GM12875 (cell line): ENCODE measurements at regions not wholly inside any gene's neighbourhood (a gene's known extent, or its start where the extent isn't known, plus 50 kb on each side); places are given as distances from the start of the nearest gene placed in this dataset.

Source experiments
- H3K4me3 ChIP-seq: one replicate; pipeline ENCODE4 v1.5.1; 2011; ENCODE audit warnings: low read depth, low read length, control low read depth
- TF ChIP-seq, protein P1 (sequence below): IDR thresholded peaks from 2 replicates; pipeline ENCODE4 v1.5.1; 2011; ENCODE audit warnings: low read depth, mild to moderate bottlenecking, control low read depth, inconsistent platforms, low read length, moderate library complexity, borderline replicate concordance; ENCODE audit not compliant: insufficient read depth

DNA sequence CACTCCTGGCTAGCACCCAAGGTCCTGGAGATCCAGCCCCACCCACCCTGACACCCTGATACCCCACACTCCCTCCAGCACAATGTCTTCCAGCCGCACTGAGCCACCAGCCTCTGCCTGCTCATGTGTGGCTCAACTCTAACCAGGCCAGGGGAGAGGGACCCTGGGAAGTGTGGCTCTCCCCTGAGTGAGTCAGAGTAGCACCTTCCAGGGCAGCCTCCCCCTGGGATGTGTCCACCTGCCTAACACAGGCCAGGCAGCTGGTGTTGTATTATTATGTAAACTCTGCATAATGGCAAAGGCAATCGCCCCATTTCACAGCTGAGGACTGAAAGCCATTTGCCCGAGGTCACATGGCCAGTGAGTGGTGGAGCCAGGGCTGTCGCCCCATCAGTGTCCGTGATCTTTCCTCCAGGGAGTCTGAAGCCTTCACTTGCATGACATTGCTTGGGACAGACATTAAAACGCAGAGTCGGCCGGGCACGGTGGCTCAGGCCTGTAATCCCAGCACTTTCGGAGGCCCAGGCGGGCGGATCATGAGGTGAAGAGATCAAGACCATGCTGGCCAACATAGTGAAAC lies 84.2 kb upstream of the FOXF1 start:
- TF ChIP-seq, protein P1, sequence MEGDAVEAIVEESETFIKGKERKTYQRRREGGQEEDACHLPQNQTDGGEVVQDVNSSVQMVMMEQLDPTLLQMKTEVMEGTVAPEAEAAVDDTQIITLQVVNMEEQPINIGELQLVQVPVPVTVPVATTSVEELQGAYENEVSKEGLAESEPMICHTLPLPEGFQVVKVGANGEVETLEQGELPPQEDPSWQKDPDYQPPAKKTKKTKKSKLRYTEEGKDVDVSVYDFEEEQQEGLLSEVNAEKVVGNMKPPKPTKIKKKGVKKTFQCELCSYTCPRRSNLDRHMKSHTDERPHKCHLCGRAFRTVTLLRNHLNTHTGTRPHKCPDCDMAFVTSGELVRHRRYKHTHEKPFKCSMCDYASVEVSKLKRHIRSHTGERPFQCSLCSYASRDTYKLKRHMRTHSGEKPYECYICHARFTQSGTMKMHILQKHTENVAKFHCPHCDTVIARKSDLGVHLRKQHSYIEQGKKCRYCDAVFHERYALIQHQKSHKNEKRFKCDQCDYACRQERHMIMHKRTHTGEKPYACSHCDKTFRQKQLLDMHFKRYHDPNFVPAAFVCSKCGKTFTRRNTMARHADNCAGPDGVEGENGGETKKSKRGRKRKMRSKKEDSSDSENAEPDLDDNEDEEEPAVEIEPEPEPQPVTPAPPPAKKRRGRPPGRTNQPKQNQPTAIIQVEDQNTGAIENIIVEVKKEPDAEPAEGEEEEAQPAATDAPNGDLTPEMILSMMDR: no peak
- H3K4me3 ChIP-seq: no peak overlapping the region

DNA sequence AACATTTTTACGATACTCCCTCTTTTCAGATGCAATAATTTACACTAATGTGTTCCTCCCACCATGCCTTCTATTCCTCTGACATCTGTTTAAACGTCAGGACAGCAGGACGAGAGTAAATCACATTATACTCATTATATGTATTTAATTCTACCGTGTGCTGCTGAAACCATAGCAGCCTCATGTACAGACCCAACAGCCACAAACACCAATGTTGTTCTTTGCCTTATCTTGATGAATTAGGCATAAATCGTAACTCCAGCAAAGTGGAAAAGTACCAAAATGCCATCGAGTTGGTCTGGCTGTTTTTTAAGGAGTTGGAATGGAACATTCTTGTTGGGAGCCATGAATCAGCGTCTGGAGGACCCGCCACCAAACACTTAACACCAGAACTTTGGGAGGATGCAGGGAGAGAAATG lies 82.9 kb upstream of the FOXF1 start:
- TF ChIP-seq, protein P1: no peak
- no peak overlapping the region for H3K4me3 ChIP-seq

DNA sequence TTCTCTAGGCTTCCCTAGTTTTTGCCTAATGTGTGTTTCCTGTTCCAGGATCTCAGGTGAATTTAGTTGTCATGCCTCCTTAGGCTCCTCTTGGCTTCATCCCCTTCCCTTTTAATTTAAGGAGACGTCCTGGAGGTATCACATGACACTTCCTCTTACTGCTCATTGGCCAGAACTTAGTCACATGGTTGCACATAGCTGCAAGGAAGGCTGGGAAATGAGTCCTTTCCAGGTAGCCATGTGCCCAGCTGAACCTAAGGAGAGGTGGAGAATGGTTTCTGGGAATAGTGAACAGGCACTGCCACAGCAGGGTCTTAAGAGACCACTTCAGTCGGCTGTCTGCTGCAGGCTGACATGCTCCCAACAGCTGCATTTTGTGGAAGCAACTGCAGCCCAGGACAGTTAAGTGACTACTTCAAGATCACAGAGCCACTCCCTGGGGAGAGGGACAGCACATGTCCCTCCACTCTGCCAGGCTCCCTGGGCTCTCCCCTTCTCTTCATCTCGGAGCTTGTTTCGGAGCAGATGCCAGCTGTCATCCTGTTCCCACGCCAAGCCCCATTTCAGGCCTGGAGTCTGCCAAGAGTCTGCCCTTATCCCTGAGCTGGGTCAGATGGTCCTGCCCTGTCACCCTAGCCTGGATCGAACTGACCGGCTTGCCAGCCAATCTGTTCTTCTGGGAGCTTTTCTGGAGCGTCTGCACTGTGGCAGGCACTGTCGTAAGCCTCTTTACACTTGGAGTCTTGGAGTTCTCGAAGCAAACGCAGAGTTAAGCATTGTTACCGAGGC lies 81.4 kb upstream of the FOXF1 start:
- no peak overlapping the region for H3K4me3 ChIP-seq
- TF ChIP-seq, protein P1: no peak

DNA sequence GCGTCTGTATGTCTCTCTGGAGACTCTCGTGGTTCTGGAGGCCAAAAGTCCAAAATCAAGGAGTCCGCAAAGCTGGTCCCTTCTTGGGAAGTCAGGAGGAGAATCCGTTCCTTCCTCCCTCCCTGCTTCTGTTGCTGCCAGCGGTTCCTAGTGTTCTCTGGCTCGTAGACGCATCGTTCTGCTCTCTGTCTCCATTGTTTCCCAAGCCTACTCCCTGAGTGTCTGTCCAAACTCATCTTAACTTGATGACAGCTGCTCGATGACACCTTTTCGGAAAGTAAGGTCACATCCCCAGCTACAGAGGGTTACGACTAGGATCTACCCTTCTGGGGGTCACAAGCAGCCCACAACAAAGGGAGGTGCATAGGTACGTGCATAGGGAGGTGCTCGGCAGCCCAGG lies 80.7 kb upstream of the FOXF1 start:
- no peak overlapping the region for H3K4me3 ChIP-seq
- TF ChIP-seq, protein P1: no peak

DNA sequence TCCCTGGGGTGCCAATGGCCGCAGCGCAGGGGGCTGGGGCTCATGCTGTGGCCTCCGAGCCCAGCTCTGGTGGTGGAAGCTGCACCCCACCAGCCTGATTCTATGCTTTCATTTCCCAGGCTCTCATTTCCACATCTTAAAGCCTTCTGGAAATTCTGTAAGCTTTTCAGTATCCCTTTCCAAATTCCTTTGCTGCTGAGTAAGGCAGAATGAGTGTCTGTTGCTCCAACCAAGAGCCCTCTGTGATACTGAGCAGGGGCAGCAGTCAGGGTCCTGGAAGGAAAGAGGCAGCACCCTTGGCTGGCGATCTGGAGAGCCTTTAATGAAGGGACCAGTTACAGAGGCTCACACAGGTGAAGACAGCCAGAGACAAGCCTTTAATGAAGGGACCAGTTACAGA lies 79.5 kb upstream of the FOXF1 start:
- H3K4me3 ChIP-seq: no peak overlapping the region
- TF ChIP-seq, protein P1: no peak

DNA sequence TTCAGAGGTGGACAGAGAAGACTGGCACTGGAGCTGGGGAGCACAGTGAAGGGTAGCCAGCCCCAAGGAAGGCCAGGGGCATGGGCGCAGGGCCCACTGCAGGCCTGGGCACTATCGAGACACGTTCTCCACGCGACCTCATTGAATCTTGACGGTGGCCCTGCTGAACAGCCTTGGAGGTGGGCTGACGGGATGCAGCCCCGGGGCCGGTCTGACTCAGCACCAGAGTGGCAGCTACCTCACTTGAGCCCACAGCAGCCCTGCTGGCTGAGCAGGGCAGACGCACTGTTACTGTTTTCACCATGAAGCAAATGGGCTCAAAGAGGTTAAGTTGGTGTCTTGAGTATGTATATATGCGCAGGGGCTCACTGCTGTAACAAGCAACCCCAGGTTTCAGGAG lies 78.8 kb upstream of the FOXF1 start:
- TF ChIP-seq, protein P1: no peak
- H3K4me3 ChIP-seq: no peak overlapping the region

DNA sequence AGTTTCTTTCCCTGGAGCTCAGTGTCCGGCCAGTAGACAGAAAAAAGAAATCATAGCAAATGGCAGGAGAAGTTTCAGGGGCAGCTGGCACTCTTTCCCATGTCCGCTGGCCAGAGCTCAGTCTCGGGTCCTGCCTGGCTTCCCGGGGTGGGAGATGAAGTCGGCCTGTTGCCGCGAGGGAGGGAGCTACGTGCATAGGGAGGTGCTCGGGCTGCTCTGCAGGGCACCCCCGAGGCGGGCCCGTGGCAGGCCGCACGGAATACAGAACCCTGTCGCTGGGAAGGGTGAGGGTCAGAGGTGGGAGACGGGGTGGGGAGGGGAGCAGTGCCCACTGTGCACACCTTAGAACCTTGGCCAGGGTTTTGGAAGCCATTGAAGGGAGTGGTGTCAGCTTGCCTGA lies 78.3 kb upstream of the FOXF1 start:
- TF ChIP-seq, protein P1: no peak
- no peak overlapping the region for H3K4me3 ChIP-seq
